ENCODE measurements at regions not wholly inside any gene's neighbourhood (a gene's known extent, or its start where the extent isn't known, plus 50 kb on each side); places are given as distances from the start of the nearest gene placed in this dataset.

GRCh38 chr15:87804451-87804850, 452.1 kb downstream of the NTRK3 start:
- no peaks in the 10 kb centered on the region for H4K20me1 ChIP-seq (ENCODE audit: insufficient read depth, low read length)
- intact Hi-C loops (cut with micrococcal nuclease; ENCODE audit: unreplicated experiment): no loop called here
- DNase-seq (ENCODE audit: low spot score) (no peak), ATAC-seq (no peak), FAIRE-seq (no peak)
- in situ Hi-C loops (cut with HindIII; ENCODE audit: extremely low pct_ligation_motif_present, low pct_unique_long_range_greater_than_20kb): no loop called here
- no peaks in the 10 kb centered on the region for H3K27me3 ChIP-seq (ENCODE audit: control insufficient read depth in 1 of 2, insufficient read depth in 2 of 2, low read length in 2 of 2)
- TF ChIP-seq NR0B2 (CRISPR knock-in tag; IDR thresholded peaks at IDR 0.05) (no peak), ZNF326 (CRISPR knock-in tag; IDR thresholded peaks at IDR 0.05; ENCODE audit: borderline replicate concordance) (no peak), NR2F2 (IDR thresholded peaks at IDR 0.05; ENCODE audit: borderline replicate concordance, low read depth) (no peak), XBP1 (CRISPR knock-in tag; IDR thresholded peaks at IDR 0.05) (no peak), KLF15 (CRISPR knock-in tag; IDR thresholded peaks at IDR 0.05; ENCODE audit: borderline replicate concordance) (no peak), SIX4 (CRISPR knock-in tag; IDR thresholded peaks at IDR 0.05) (no peak), ZNF792 (CRISPR knock-in tag; IDR thresholded peaks at IDR 0.05) (no peak), TOE1 (CRISPR knock-in tag; IDR thresholded peaks at IDR 0.05) (no peak), KLF12 (CRISPR knock-in tag; IDR thresholded peaks at IDR 0.05; ENCODE audit: borderline replicate concordance) (no peak), KDM5B (CRISPR knock-in tag; IDR thresholded peaks at IDR 0.05; ENCODE audit: borderline replicate concordance) (no peak)
- H3K9ac ChIP-seq (ENCODE audit: insufficient read depth, low read depth, low read length): no peak overlapping the region
- H2AFZ ChIP-seq (ENCODE audit: low read length): no peak overlapping the region
- CTCF ChIA-PET (ENCODE audit: low intra/inter-chr PET ratio, low total read pairs): no interaction called here
- POLR2A ChIA-PET: no interaction called here
- peaks cover 90% of the 10 kb centered on the region for H3K9me3 ChIP-seq (ENCODE audit: low read length)
- no peak overlapping the region for H3K4me2 ChIP-seq (ENCODE audit: low read depth, low read length)
- BruUV-seq (replicated peaks): no TSS peak
- no peaks in the 10 kb centered on the region for H3K36me3 ChIP-seq (replicated peaks in 1 of 2; ENCODE audit: control insufficient read depth in 1 of 2, insufficient read depth in 2 of 2, low read length in 2 of 2)
- H3K4me1 ChIP-seq (ENCODE audit: insufficient read depth, low read length): no peaks in the 10 kb centered on the region
- no peak overlapping the region for H3K27ac ChIP-seq (ENCODE audit: extremely low read length, insufficient read depth, low read length)
- H3K79me2 ChIP-seq (ENCODE audit: insufficient read depth, low read length): no peaks in the 10 kb centered on the region
- H3K4me3 ChIP-seq (replicated peaks in 1 of 3; ENCODE audit: insufficient read depth in 1 of 3, low read depth in 2 of 3, low read length in 3 of 3): no peak overlapping the region

- no peaks in the 10 kb centered on the region for H4K20me1 ChIP-seq (ENCODE audit: insufficient read depth, low read length)
- in situ Hi-C loops (cut with HindIII; ENCODE audit: extremely low pct_ligation_motif_present, low pct_unique_long_range_greater_than_20kb): no loop called here
- H3K27me3 ChIP-seq (ENCODE audit: control insufficient read depth in 1 of 2, insufficient read depth in 2 of 2, low read length in 2 of 2): no peaks in the 10 kb centered on the region
- ChIA-PET CTCF (ENCODE audit: low intra/inter-chr PET ratio, low total read pairs) (no interaction called here), POLR2A (no interaction called here)
- H3K9ac ChIP-seq (ENCODE audit: insufficient read depth, low read depth, low read length): no peak overlapping the region
- no peak for DNase-seq (ENCODE audit: low spot score)
- FAIRE-seq: no peak
- BruUV-seq (replicated peaks): no TSS peak
- H3K4me1 ChIP-seq (ENCODE audit: insufficient read depth, low read length): no peaks in the 10 kb centered on the region
- 0% methylated on average over 2 of the region's 2 CpGs for WGBS (ENCODE audit: low lambda C conversion rate)
- H3K4me2 ChIP-seq (ENCODE audit: low read depth, low read length): no peak overlapping the region
- H3K4me3 ChIP-seq (replicated peaks in 1 of 3; ENCODE audit: insufficient read depth in 1 of 3, low read depth in 2 of 3, low read length in 3 of 3): no peak overlapping the region
- no peaks in the 10 kb centered on the region for H3K79me2 ChIP-seq (ENCODE audit: insufficient read depth, low read length)
- intact Hi-C loops (cut with micrococcal nuclease; ENCODE audit: unreplicated experiment): no loop called here
- H2AFZ ChIP-seq (ENCODE audit: low read length): no peak overlapping the region
- no peak for ATAC-seq
- peaks cover 96% of the 10 kb centered on the region for H3K9me3 ChIP-seq (ENCODE audit: low read length)
- H3K27ac ChIP-seq (ENCODE audit: extremely low read length, insufficient read depth, low read length): no peak overlapping the region
- no peaks in the 10 kb centered on the region for H3K36me3 ChIP-seq (replicated peaks in 1 of 2; ENCODE audit: control insufficient read depth in 1 of 2, insufficient read depth in 2 of 2, low read length in 2 of 2)
- no peak for TF ChIP-seq ZSCAN31 (CRISPR knock-in tag; IDR thresholded peaks at IDR 0.05; ENCODE audit: low read depth)
- TF ChIP-seq ZC3H4 (CRISPR knock-in tag; IDR thresholded peaks at IDR 0.05; ENCODE audit: borderline replicate concordance): no peak
- TF ChIP-seq CBX2 (IDR thresholded peaks at IDR 0.05; ENCODE audit: low read depth, low read length): no peak
- TF ChIP-seq CBX2 (CRISPR knock-in tag; IDR thresholded peaks at IDR 0.05; ENCODE audit: low read depth): no peak
- TF ChIP-seq ZNF7 (CRISPR knock-in tag; IDR thresholded peaks at IDR 0.05): no peak
- TF ChIP-seq ASH2L (IDR thresholded peaks at IDR 0.05; ENCODE audit: insufficient read length, low read depth, low read length): no peak
- no peak for TF ChIP-seq FIP1L1 (IDR thresholded peaks at IDR 0.05; ENCODE audit: borderline replicate concordance, insufficient read depth, low read depth, low read length)
- TF ChIP-seq ZNF337 (CRISPR knock-in tag; IDR thresholded peaks at IDR 0.05; ENCODE audit: borderline replicate concordance, low read depth): no peak
- no peak for TF ChIP-seq HINFP (CRISPR knock-in tag; IDR thresholded peaks at IDR 0.05; ENCODE audit: low read depth)
- no peak for TF ChIP-seq STAT5B (CRISPR knock-in tag; IDR thresholded peaks at IDR 0.05)
- no peak for TF ChIP-seq SNAPC5 (CRISPR knock-in tag; IDR thresholded peaks at IDR 0.05; ENCODE audit: borderline replicate concordance)
These were observed 456.7 kb downstream of the NTRK3 start for GRCh38 chr15:87799838-87800237.

Data from HepG2 (cell line).